Peyer's patch (tissue), 4 donors: ENCODE measurements at regions not wholly inside any gene's neighbourhood (a gene's known extent, or its start where the extent isn't known, plus 50 kb on each side); places are given as distances from the start of the nearest gene placed in this dataset.

ENCODE experiments used
- POLR2A ChIP-seq, 2 donors: fragments of 450-650 bp; IDR thresholded peaks; one replicate each; pipeline ENCODE4 v1.5.1; 2017; ENCODE audit warnings: antibody characterized with exemption in 2 of 2, mild to moderate bottlenecking in 2 of 2, moderate library complexity in 2 of 2
- TF ChIP-seq, protein P1 (sequence below), 6 experiments: fragments of 450-650 bp in 4 of 6; fragments of 200-600 bp in 2 of 6; sonication (generic) in 1 of 6; IDR thresholded peaks; one replicate each; pipeline ENCODE4 v1.5.1; 2017 to 2019; ENCODE audit warnings: antibody characterized with exemption in 6 of 6, mild to moderate bottlenecking in 3 of 6, moderate library complexity in 1 of 6

GRCh38 chr20:2223558-2224367, 72.0 kb upstream of the TGM3 start:
- TF ChIP-seq, protein P1, sequence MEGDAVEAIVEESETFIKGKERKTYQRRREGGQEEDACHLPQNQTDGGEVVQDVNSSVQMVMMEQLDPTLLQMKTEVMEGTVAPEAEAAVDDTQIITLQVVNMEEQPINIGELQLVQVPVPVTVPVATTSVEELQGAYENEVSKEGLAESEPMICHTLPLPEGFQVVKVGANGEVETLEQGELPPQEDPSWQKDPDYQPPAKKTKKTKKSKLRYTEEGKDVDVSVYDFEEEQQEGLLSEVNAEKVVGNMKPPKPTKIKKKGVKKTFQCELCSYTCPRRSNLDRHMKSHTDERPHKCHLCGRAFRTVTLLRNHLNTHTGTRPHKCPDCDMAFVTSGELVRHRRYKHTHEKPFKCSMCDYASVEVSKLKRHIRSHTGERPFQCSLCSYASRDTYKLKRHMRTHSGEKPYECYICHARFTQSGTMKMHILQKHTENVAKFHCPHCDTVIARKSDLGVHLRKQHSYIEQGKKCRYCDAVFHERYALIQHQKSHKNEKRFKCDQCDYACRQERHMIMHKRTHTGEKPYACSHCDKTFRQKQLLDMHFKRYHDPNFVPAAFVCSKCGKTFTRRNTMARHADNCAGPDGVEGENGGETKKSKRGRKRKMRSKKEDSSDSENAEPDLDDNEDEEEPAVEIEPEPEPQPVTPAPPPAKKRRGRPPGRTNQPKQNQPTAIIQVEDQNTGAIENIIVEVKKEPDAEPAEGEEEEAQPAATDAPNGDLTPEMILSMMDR (IDR thresholded peaks at IDR 0.05) = no peak
- no peak for TF ChIP-seq POLR2A (IDR thresholded peaks at IDR 0.05)
